HL-60/S4 treated with phorbol 12-myristate 13-acetate at 8.2 ng/mL for 4 days and 3 days (cell line): ENCODE measurements at regions not wholly inside any gene's neighbourhood (a gene's known extent, or its start where the extent isn't known, plus 50 kb on each side); places are given as distances from the start of the nearest gene placed in this dataset.

Experiments
- in situ Hi-C: fragments of 300-500 bp; cut with MboI; formaldehyde crosslinking; loops from 2 replicates; pipeline ENCODE4 v1.15.0; 2022; ENCODE audit warnings: low sequenced_read_pairs

GRCh38 chr2:226623587-226624368, 175.8 kb downstream of the IRS1 start:
- in situ Hi-C loops = no loop called here

GRCh38 chr2:226622484-226622883, 177.1 kb downstream of the IRS1 start:
- in situ Hi-C loops = no loop called here

- in situ Hi-C loops = no loop called here
Measured at GRCh38 chr2:226620176-226620575, 179.4 kb downstream of the IRS1 start.

GRCh38 chr2:226619707-226620106, 179.9 kb downstream of the IRS1 start:
- in situ Hi-C loops = no loop called here

- in situ Hi-C loops = no loop called here
Measured at GRCh38 chr2:226618875-226619605, 180.6 kb downstream of the IRS1 start.

GRCh38 chr2:226618544-226618874, 181.1 kb downstream of the IRS1 start:
- in situ Hi-C loops = no loop called here

- in situ Hi-C loops = no loop called here
Measured at GRCh38 chr2:226615891-226616290, 183.7 kb downstream of the IRS1 start.

GRCh38 chr2:226611944-226612318, 187.7 kb downstream of the IRS1 start:
- in situ Hi-C loops = no loop called here

- in situ Hi-C loops = no loop called here
Measured at GRCh38 chr2:226611196-226611943, 188.2 kb downstream of the IRS1 start.

GRCh38 chr2:226609366-226609765, 190.3 kb downstream of the IRS1 start:
- in situ Hi-C loops = no loop called here

- in situ Hi-C loops = no loop called here
Measured at GRCh38 chr2:226608451-226608850, 191.2 kb downstream of the IRS1 start.

- in situ Hi-C loops = no loop called here
Measured at GRCh38 chr2:226607379-226607778, 192.2 kb downstream of the IRS1 start.

- in situ Hi-C loops = no loop called here
Measured at GRCh38 chr2:226605642-226606041, 194.0 kb downstream of the IRS1 start.

GRCh38 chr2:226603606-226604005, 196.0 kb downstream of the IRS1 start:
- in situ Hi-C loops = no loop called here

- in situ Hi-C loops = no loop called here
Measured at GRCh38 chr2:226601881-226602662, 197.5 kb downstream of the IRS1 start.

GRCh38 chr2:226600802-226601201, 198.8 kb downstream of the IRS1 start:
- in situ Hi-C loops = no loop called here

- in situ Hi-C loops = no loop called here
Measured at GRCh38 chr2:226600184-226600583, 199.4 kb downstream of the IRS1 start.

- in situ Hi-C loops = no loop called here
Measured at GRCh38 chr2:226589043-226589442, 210.6 kb downstream of the IRS1 start.

GRCh38 chr2:226585130-226585561, 214.5 kb downstream of the IRS1 start:
- in situ Hi-C loops = no loop called here

- in situ Hi-C loops = no loop called here
Measured at GRCh38 chr2:226584518-226585055, 215.0 kb downstream of the IRS1 start.

- in situ Hi-C loops = no loop called here
Measured at GRCh38 chr2:226583715-226584114, 215.9 kb downstream of the IRS1 start.
